ENCODE measurements at regions not wholly inside any gene's neighbourhood (a gene's known extent, or its start where the extent isn't known, plus 50 kb on each side); places are given as distances from the start of the nearest gene placed in this dataset.

GRCh38 chr4:13180701-13181100, 303.4 kb downstream of the RAB28 start:
- DNase-seq, result no peak

- no peak for DNase-seq
Observed at GRCh38 chr4:13178621-13179020, 305.5 kb downstream of the RAB28 start.

GRCh38 chr4:13176741-13177142, 307.4 kb downstream of the RAB28 start:
- no peak for DNase-seq

GRCh38 chr4:13174926-13175325, 309.2 kb downstream of the RAB28 start:
- DNase-seq, result no peak

- peak; percentile 28 for DNase-seq
Observed at GRCh38 chr4:13174001-13174400, 310.1 kb downstream of the RAB28 start.

GRCh38 chr4:13171292-13172057, 312.7 kb downstream of the RAB28 start:
- DNase-seq, result no peak

GRCh38 chr4:13169731-13170525, 314.2 kb downstream of the RAB28 start:
- no peak for DNase-seq

- no peak for DNase-seq
Observed at GRCh38 chr4:13168326-13168725, 315.8 kb downstream of the RAB28 start.

- DNase-seq, result no peak
Observed at GRCh38 chr4:13166214-13166613, 317.9 kb downstream of the RAB28 start.

GRCh38 chr4:13164783-13165331, 319.3 kb downstream of the RAB28 start:
- no peak for DNase-seq

GRCh38 chr4:13162886-13163285, 321.3 kb downstream of the RAB28 start:
- no peak for DNase-seq

- DNase-seq, result no peak
Observed at GRCh38 chr4:13160920-13161319, 323.2 kb downstream of the RAB28 start.

- no peak for DNase-seq
Observed at GRCh38 chr4:13159041-13159620, 325.0 kb downstream of the RAB28 start.

- no peak for DNase-seq
Observed at GRCh38 chr4:13151194-13151593, 332.9 kb downstream of the RAB28 start.

- no peak for DNase-seq
Observed at GRCh38 chr4:13143222-13144070, 340.7 kb downstream of the RAB28 start.

GRCh38 chr4:13142726-13143125, 341.4 kb downstream of the RAB28 start:
- DNase-seq, result no peak

GRCh38 chr4:13142191-13142590, 341.9 kb downstream of the RAB28 start:
- no peak for DNase-seq

- DNase-seq, result no peak
Observed at GRCh38 chr4:13137390-13137789, 346.8 kb downstream of the RAB28 start.

GRCh38 chr4:13133700-13134099, 350.4 kb downstream of the RAB28 start:
- DNase-seq, result no peak

GRCh38 chr4:13130848-13131247, 353.3 kb downstream of the RAB28 start:
- no peak for DNase-seq

- DNase-seq, result no peak
Observed at GRCh38 chr4:13129095-13129494, 355.0 kb downstream of the RAB28 start.
